CD4-positive, alpha-beta T cell treated with Interleukin-15 for 1 hour (primary cell): ENCODE measurements at regions not wholly inside any gene's neighbourhood (a gene's known extent, or its start where the extent isn't known, plus 50 kb on each side); places are given as distances from the start of the nearest gene placed in this dataset.

ENCODE experiments used
- DNase-seq: peaks from one replicate; pipeline ENCODE4 v3.0.0-alpha.2; 2020

- no peak for DNase-seq
Observed at GRCh38 chr3:194281766-194282165, 69.4 kb downstream of the CPN2 start.

- no peak for DNase-seq
Observed at GRCh38 chr3:194282436-194283122, 68.5 kb downstream of the CPN2 start.

- DNase-seq: no peak
Observed at GRCh38 chr3:194283221-194284006, 67.7 kb downstream of the CPN2 start.

- DNase-seq: no peak
Observed at GRCh38 chr3:194284351-194284750, 66.8 kb downstream of the CPN2 start.

GRCh38 chr3:194285024-194285849 is 65.9 kb downstream of the CPN2 start:
- no peak for DNase-seq

- DNase-seq: no peak
Observed at GRCh38 chr3:194285850-194286197, 65.3 kb downstream of the CPN2 start.

GRCh38 chr3:194286375-194287146 is 64.6 kb downstream of the CPN2 start:
- no peak for DNase-seq

- no peak for DNase-seq
Observed at GRCh38 chr3:194287374-194287773, 63.8 kb downstream of the CPN2 start.

- no peak for DNase-seq
Observed at GRCh38 chr3:194287977-194288706, 63.0 kb downstream of the CPN2 start.
